Keratinocyte (primary cell): ENCODE measurements at regions not wholly inside any gene's neighbourhood (a gene's known extent, or its start where the extent isn't known, plus 50 kb on each side); places are given as distances from the start of the nearest gene placed in this dataset.

Experiments
- DNase-seq: peaks from one replicate; pipeline ENCODE4 v3.0.0-alpha.2; 2011; ENCODE audit warnings: low read depth, missing footprints, low spot score
- FAIRE-seq: peaks from 2 replicates; lab custom pipeline; 2011; peaks lifted over from hg19 to GRCh38; lab: Jason Lieb, UNC
- H2AFZ ChIP-seq: 2 replicates; pipeline ENCODE4 v1.6.0; 2012; ENCODE audit warnings: low read length, control low read depth, inconsistent platforms; ENCODE audit not compliant: control insufficient read depth
- H3K27ac ChIP-seq: 2 replicates; pipeline ENCODE4 v1.5.1; 2011; ENCODE audit warnings: low read length; ENCODE audit not compliant: control insufficient read depth, insufficient read depth
- H3K27me3 ChIP-seq: 3 replicates; pipeline ENCODE4 v1.6.0; 2011; ENCODE audit warnings: low read length; ENCODE audit not compliant: control insufficient read depth, insufficient read depth; ENCODE audit errors: extremely low read depth
- H3K36me3 ChIP-seq, 2 experiments: 2 replicates in 1 of 2; 3 replicates in 1 of 2; pipeline ENCODE4 v1.5.1; 2011; ENCODE audit warnings: low read length in 2 of 2, mild to moderate bottlenecking in 1 of 2; ENCODE audit not compliant: control insufficient read depth in 2 of 2, insufficient read depth in 2 of 2; ENCODE audit errors: extremely low read depth in 1 of 2
- H3K4me1 ChIP-seq: 3 replicates; pipeline ENCODE4 v1.5.1; 2011; ENCODE audit warnings: low read length; ENCODE audit not compliant: control insufficient read depth, insufficient read depth; ENCODE audit errors: extremely low read depth
- H3K4me2 ChIP-seq: 3 replicates; pipeline ENCODE4 v1.6.0; 2011; ENCODE audit warnings: low read depth, low read length; ENCODE audit not compliant: control insufficient read depth, insufficient read depth; ENCODE audit errors: extremely low read depth
- H3K4me3 ChIP-seq, 3 experiments: fragments of 200-600 bp in 1 of 3; sonication (generic) in 1 of 3; 2 replicates in 2 of 3; 3 replicates in 1 of 3; pipeline ENCODE4 v1.5.1; 2011 to 2016; ENCODE audit warnings: low read length in 3 of 3, mild to moderate bottlenecking in 3 of 3, control low read depth in 2 of 3, inconsistent platforms in 1 of 3, low read depth in 1 of 3, mixed read lengths in 1 of 3, mixed run types in 1 of 3, moderate library complexity in 1 of 3; ENCODE audit not compliant: control insufficient read depth in 2 of 3, insufficient read depth in 2 of 3; ENCODE audit errors: extremely low read depth in 1 of 3
- H3K79me2 ChIP-seq: 2 replicates; pipeline ENCODE4 v1.6.0; 2012; ENCODE audit warnings: low read length; ENCODE audit not compliant: control insufficient read depth, insufficient read depth
- H3K9ac ChIP-seq: 3 replicates; pipeline ENCODE4 v1.6.0; 2011; ENCODE audit warnings: low read length; ENCODE audit not compliant: control insufficient read depth, insufficient read depth; ENCODE audit errors: extremely low read depth
- H3K9me1 ChIP-seq: 3 replicates; pipeline ENCODE4 v1.6.0; 2011; ENCODE audit warnings: low read length; ENCODE audit not compliant: control insufficient read depth, insufficient read depth; ENCODE audit errors: extremely low read depth
- H3K9me3 ChIP-seq: 2 replicates; pipeline ENCODE4 v1.5.1; 2012; ENCODE audit warnings: low read depth, low read length; ENCODE audit not compliant: control insufficient read depth
- H4K20me1 ChIP-seq: 3 replicates; pipeline ENCODE4 v1.6.0; 2011; ENCODE audit warnings: low read length; ENCODE audit not compliant: control insufficient read depth, insufficient read depth; ENCODE audit errors: extremely low read depth
- EZH2 ChIP-seq: IDR thresholded peaks from one replicate; pipeline ENCODE4 v1.6.1; 2012; ENCODE audit warnings: inconsistent platforms, mild to moderate bottlenecking, low read length, moderate library complexity
- dilution Hi-C: fragments of 300-500 bp; cut with MboI; formaldehyde crosslinking; loops from one replicate; pipeline ENCODE4 v1.7.0; 2020; ENCODE audit warnings: low sequenced_read_pairs; ENCODE audit not compliant: extremely low pct_ligation_motif_present
- TF ChIP-seq, protein P1 (sequence below), 3 experiments: IDR thresholded peaks in 1 of 3; conservative IDR thresholded peaks in 1 of 3; optimal IDR thresholded peaks in 1 of 3; 2 replicates in 2 of 3; 3 replicates in 1 of 3; pipeline versions ENCODE3 to v1.5.1; 2011; ENCODE audit warnings: low read length in 3 of 3, mild to moderate bottlenecking in 3 of 3, moderate library complexity in 2 of 3, control low read depth in 1 of 3, inconsistent platforms in 1 of 3; ENCODE audit not compliant: insufficient read depth in 2 of 3; ENCODE audit errors: extremely low read depth in 1 of 3

GRCh38 chr2:207256476-207257207 is 90.9 kb upstream of the KLF7 start:
- H3K4me3 ChIP-seq: no peak overlapping the region
- H3K27me3 ChIP-seq: no peaks in the 10 kb centered on the region
- dilution Hi-C loops: no loop called here
- H3K4me1 ChIP-seq: peaks cover 55% of the 10 kb centered on the region
- H3K79me2 ChIP-seq: no peaks in the 10 kb centered on the region
- H3K9me1 ChIP-seq: no peaks in the 10 kb centered on the region
- no peak overlapping the region for H3K27ac ChIP-seq
- no peak overlapping the region for H3K9ac ChIP-seq
- H3K36me3 ChIP-seq: no peaks in the 10 kb centered on the region
- DNase-seq (no peak), FAIRE-seq (no peak)
- no peaks in the 10 kb centered on the region for H4K20me1 ChIP-seq
- H3K4me2 ChIP-seq: no peak overlapping the region
- no peaks in the 10 kb centered on the region for H3K9me3 ChIP-seq
- TF ChIP-seq EZH2: no peak
- TF ChIP-seq, protein P1, sequence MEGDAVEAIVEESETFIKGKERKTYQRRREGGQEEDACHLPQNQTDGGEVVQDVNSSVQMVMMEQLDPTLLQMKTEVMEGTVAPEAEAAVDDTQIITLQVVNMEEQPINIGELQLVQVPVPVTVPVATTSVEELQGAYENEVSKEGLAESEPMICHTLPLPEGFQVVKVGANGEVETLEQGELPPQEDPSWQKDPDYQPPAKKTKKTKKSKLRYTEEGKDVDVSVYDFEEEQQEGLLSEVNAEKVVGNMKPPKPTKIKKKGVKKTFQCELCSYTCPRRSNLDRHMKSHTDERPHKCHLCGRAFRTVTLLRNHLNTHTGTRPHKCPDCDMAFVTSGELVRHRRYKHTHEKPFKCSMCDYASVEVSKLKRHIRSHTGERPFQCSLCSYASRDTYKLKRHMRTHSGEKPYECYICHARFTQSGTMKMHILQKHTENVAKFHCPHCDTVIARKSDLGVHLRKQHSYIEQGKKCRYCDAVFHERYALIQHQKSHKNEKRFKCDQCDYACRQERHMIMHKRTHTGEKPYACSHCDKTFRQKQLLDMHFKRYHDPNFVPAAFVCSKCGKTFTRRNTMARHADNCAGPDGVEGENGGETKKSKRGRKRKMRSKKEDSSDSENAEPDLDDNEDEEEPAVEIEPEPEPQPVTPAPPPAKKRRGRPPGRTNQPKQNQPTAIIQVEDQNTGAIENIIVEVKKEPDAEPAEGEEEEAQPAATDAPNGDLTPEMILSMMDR (optimal IDR thresholded peaks at IDR 0.05 in 1 of 3, IDR thresholded peaks at IDR 0.05 in 1 of 3, conservative IDR thresholded peaks at IDR 0.05 in 1 of 3; ENCODE audit: extremely low read depth in 1 of 3, insufficient read depth in 2 of 3, low read length in 3 of 3): no peak
- no peak overlapping the region for H2AFZ ChIP-seq

- peak; percentile 13 for FAIRE-seq
- no peaks in the 10 kb centered on the region for H4K20me1 ChIP-seq
Measured at GRCh38 chr2:207257251-207258250, 91.8 kb upstream of the KLF7 start.

More at GRCh38 chr2:207257251-207258250, 91.8 kb upstream of the KLF7 start:
- Histone ChIP-seq H3K9me3 (no peaks in the 10 kb centered on the region), H3K9ac (no peak overlapping the region), H2AFZ (no peak overlapping the region), H3K4me2 (no peak overlapping the region), H3K9me1 (no peaks in the 10 kb centered on the region), H3K27ac (no peak overlapping the region), H3K27me3 (no peaks in the 10 kb centered on the region), H3K4me3 (no peak overlapping the region), H3K36me3 (no peaks in the 10 kb centered on the region), H3K4me1 (peaks cover 49% of the 10 kb centered on the region), H3K79me2 (no peaks in the 10 kb centered on the region)
- dilution Hi-C loops: no loop called here
- DNase-seq: no peak
- TF ChIP-seq, protein P1 (optimal IDR thresholded peaks at IDR 0.05 in 1 of 3, IDR thresholded peaks at IDR 0.05 in 1 of 3, conservative IDR thresholded peaks at IDR 0.05 in 1 of 3; ENCODE audit: extremely low read depth in 1 of 3, insufficient read depth in 2 of 3, low read length in 3 of 3): no peak
- TF ChIP-seq EZH2: no peak
